HFF-Myc (cell line): ENCODE measurements at regions not wholly inside any gene's neighbourhood (a gene's known extent, or its start where the extent isn't known, plus 50 kb on each side); places are given as distances from the start of the nearest gene placed in this dataset.

Source experiments
- DNase-seq: peaks from one replicate; pipeline ENCODE4 v3.0.0-alpha.2; 2011; ENCODE audit warnings: low read depth; ENCODE audit errors: extremely low read depth
- H3K4me3 ChIP-seq: replicated peaks from 2 replicates; pipeline ENCODE4 v1.5.1; 2011; ENCODE audit warnings: low read depth, mild to moderate bottlenecking, control low read depth, low read length
- TF ChIP-seq, protein P1 (sequence below): IDR thresholded peaks from 2 replicates; pipeline ENCODE4 v1.5.1; 2012; ENCODE audit warnings: mild to moderate bottlenecking, low read depth, low read length, control low read depth; ENCODE audit errors: missing control alignments

GRCh38 chr4:24285759-24286158 lies 298.6 kb downstream of the DHX15 start:
- TF ChIP-seq, protein P1, sequence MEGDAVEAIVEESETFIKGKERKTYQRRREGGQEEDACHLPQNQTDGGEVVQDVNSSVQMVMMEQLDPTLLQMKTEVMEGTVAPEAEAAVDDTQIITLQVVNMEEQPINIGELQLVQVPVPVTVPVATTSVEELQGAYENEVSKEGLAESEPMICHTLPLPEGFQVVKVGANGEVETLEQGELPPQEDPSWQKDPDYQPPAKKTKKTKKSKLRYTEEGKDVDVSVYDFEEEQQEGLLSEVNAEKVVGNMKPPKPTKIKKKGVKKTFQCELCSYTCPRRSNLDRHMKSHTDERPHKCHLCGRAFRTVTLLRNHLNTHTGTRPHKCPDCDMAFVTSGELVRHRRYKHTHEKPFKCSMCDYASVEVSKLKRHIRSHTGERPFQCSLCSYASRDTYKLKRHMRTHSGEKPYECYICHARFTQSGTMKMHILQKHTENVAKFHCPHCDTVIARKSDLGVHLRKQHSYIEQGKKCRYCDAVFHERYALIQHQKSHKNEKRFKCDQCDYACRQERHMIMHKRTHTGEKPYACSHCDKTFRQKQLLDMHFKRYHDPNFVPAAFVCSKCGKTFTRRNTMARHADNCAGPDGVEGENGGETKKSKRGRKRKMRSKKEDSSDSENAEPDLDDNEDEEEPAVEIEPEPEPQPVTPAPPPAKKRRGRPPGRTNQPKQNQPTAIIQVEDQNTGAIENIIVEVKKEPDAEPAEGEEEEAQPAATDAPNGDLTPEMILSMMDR = no peak
- DNase-seq = no peak
- no peak overlapping the region for H3K4me3 ChIP-seq

DNA sequence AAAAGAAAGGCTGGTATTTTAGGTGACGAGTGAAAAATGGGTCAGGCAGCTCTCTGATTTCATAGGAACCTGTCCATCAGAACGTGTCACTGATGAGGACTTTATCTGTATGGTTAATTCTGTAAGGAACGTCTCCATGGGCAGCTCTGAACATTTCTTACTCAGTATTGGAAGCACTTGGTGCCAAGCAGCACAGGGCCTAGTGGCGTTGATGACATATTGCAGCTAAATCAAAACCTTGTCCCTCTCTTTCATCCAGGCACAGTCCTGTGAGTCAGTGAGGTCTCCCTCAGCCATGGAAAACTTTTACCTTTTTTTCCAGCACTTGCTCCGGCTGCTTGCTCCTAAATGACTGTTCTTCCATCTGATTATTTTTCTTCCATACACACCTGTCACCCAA lies 301.9 kb downstream of the DHX15 start:
- TF ChIP-seq, protein P1 = no peak
- no peak overlapping the region for H3K4me3 ChIP-seq
- DNase-seq = no peak

DNA sequence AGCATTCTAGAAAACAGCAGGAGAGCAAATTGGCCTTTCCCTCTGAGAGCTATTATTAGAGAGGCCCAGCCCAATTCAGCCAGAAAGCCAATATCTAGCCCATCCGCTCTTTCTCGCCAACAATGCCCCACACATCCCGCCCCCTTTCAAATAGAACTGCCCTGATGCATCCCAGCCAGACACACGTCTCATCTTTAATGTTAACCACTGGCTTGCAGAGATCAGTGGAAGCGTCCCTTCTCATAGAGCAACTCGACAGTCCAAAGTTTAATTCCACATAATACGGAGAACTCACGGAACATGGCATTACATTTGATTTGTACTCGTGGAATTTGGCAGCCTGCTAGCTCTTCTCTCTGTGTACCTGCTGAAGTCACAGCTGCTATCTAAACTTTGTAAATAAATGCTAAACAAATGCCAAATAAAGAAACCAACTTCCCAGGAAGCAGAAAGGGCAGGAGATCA lies 304.4 kb downstream of the DHX15 start:
- no peak overlapping the region for H3K4me3 ChIP-seq
- no peak for DNase-seq
- TF ChIP-seq, protein P1 = no peak

- no peak overlapping the region for H3K4me3 ChIP-seq
- no peak for DNase-seq
- TF ChIP-seq, protein P1 = no peak
Measured at GRCh38 chr4:24279469-24279868, 304.9 kb downstream of the DHX15 start.

DNA sequence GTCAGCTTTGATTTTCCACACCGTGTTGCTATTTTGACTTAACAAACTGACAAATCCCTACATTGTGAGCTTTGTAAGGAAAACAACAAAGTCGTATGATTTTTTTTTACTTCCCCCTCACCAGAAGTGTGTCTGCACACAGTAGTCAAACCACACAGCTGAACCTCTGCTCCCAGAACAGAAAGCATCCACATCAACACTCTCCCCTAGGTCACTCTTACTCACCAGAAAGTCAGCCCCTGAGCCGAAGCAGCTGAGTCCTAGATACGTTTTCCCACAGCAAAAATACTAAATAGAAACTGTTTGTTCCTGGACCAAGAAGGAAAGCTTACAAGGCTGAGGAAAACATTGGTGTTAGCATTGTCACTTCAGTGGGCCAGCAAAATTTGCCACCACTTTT lies 305.7 kb downstream of the DHX15 start:
- no peak for DNase-seq
- TF ChIP-seq, protein P1 = no peak
- no peak overlapping the region for H3K4me3 ChIP-seq

DNA sequence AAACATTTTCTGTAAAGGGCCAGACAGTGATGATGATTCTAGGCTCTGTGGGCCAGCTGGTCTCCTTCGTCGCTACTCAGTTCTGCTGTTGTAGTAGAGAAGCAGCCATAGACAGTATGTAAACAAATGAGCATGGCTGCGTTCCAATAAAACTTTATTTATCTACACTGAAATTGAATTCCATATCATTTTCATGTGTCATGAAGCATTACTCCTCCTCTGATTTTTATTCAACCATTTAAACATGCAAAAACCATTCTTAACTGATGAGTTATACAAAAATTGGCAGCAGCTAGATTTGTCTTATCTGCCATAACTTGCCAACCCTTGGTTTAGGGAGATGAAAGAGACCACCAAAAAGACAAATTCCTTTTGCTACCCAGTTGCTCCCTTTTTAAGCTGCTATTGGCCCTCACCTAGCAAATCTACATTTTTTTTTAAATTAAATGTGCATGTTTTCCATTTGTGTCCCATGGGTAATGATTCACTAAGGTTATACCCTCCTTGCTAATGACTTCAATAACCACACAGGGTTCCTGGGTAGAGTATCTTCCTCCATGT lies 309.9 kb downstream of the DHX15 start:
- no peak for DNase-seq
- no peak overlapping the region for H3K4me3 ChIP-seq
- TF ChIP-seq, protein P1 = no peak

DNA sequence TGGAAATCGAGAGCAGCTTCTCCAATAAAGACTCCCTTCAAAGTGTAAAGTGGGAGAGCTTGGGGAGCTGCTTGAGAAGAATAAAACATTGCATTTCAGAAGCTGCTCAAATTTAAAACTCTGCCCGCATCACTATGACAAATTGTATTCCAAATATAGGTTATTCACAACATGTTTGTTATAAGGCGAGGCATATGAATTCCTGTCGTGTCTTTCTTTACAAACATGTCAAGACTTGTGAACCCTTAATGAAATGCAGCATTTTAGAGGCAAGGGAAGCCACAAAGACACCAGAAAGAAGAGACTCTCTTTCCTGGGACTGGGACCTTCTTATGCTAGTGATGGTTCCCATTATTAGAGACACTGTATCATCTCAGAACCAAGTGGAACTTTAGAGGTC lies 311.2 kb downstream of the DHX15 start:
- TF ChIP-seq, protein P1 = no peak
- no peak overlapping the region for H3K4me3 ChIP-seq
- DNase-seq = no peak
